NOMO-1 treated with DMSO at 0.1 percent for 48 hours (cell line): ENCODE measurements at regions not wholly inside any gene's neighbourhood (a gene's known extent, or its start where the extent isn't known, plus 50 kb on each side); places are given as distances from the start of the nearest gene placed in this dataset.

ENCODE experiments used
- DNase-seq: peaks from one replicate; lab custom pipeline; 2025; ENCODE audit not compliant: unreplicated experiment; lab: John Stamatoyannopoulos, UW

GRCh38 chr1:168913711-168914463, 184.9 kb upstream of the DPT start:
- no peak for DNase-seq

GRCh38 chr1:168917309-168917708, 188.3 kb upstream of the DPT start:
- no peak for DNase-seq

- DNase-seq: no peak
These were observed 188.7 kb upstream of the ATP1B1 start for GRCh38 chr1:168917796-168918195.

GRCh38 chr1:168918860-168919741, 187.4 kb upstream of the ATP1B1 start:
- DNase-seq: no peak

GRCh38 chr1:168920456-168921094, 185.9 kb upstream of the ATP1B1 start:
- DNase-seq: no peak

- DNase-seq: no peak
These were observed 184.9 kb upstream of the ATP1B1 start for GRCh38 chr1:168921629-168922028.

- DNase-seq: no peak
These were observed 182.9 kb upstream of the ATP1B1 start for GRCh38 chr1:168923521-168924136.

GRCh38 chr1:168924976-168925375, 181.5 kb upstream of the ATP1B1 start:
- no peak for DNase-seq

GRCh38 chr1:168926236-168926635, 180.3 kb upstream of the ATP1B1 start:
- DNase-seq: no peak

- no peak for DNase-seq
These were observed 174.0 kb upstream of the ATP1B1 start for GRCh38 chr1:168932539-168932938.

GRCh38 chr1:168933141-168933805, 173.2 kb upstream of the ATP1B1 start:
- DNase-seq: no peak

- DNase-seq: no peak
These were observed 167.2 kb upstream of the ATP1B1 start for GRCh38 chr1:168939110-168939946.

- DNase-seq: no peak
These were observed 166.6 kb upstream of the ATP1B1 start for GRCh38 chr1:168939947-168940223.

GRCh38 chr1:168941640-168942039, 164.8 kb upstream of the ATP1B1 start:
- no peak for DNase-seq

GRCh38 chr1:168942165-168942564, 164.3 kb upstream of the ATP1B1 start:
- DNase-seq: no peak

GRCh38 chr1:168945870-168946269, 160.6 kb upstream of the ATP1B1 start:
- no peak for DNase-seq

GRCh38 chr1:168947041-168947440, 159.4 kb upstream of the ATP1B1 start:
- no peak for DNase-seq

- DNase-seq: no peak
These were observed 156.8 kb upstream of the ATP1B1 start for GRCh38 chr1:168949672-168950071.

- no peak for DNase-seq
These were observed 148.7 kb upstream of the ATP1B1 start for GRCh38 chr1:168957818-168958217.
